Breast epithelium (tissue), 4 donors: ENCODE measurements at regions not wholly inside any gene's neighbourhood (a gene's known extent, or its start where the extent isn't known, plus 50 kb on each side); places are given as distances from the start of the nearest gene placed in this dataset.

ENCODE experiments used
- DNase-seq, 2 donors: peaks; one replicate each; pipeline ENCODE4 v3.0.0-alpha.2; 2019; ENCODE audit warnings: low spot score in 2 of 2
- H3K27ac ChIP-seq, 2 donors: fragments of 200-600 bp; sonication (generic) in 1 of 2; one replicate each; pipeline ENCODE4 v1.5.1; 2016 to 2019; ENCODE audit warnings: mild to moderate bottlenecking in 1 of 2
- H3K27me3 ChIP-seq, 2 donors: fragments of 200-600 bp; sonication (generic) in 1 of 2; one replicate each; pipeline versions ENCODE4 v1.5.1 to v1.6.0; 2017 to 2019; ENCODE audit warnings: control low read depth in 1 of 2, mild to moderate bottlenecking in 1 of 2
- H3K36me3 ChIP-seq: fragments of 200-600 bp; one replicate; pipeline ENCODE4 v1.5.1; 2019
- H3K4me1 ChIP-seq, 2 donors: fragments of 200-600 bp; sonication (generic); one replicate each; pipeline ENCODE4 v1.5.1; 2016 to 2019; ENCODE audit warnings: control low read depth in 1 of 2
- H3K4me3 ChIP-seq, 3 donors: fragments of 200-600 bp; sonication (generic); 1 replicate in 2 of 3; 2 replicates in 1 of 3; pipeline ENCODE4 v1.5.1; 2016 to 2019; ENCODE audit warnings: mild to moderate bottlenecking in 3 of 3, moderate library complexity in 2 of 3
- H3K9me3 ChIP-seq, 2 donors: fragments of 200-600 bp; sonication (generic) in 1 of 2; one replicate each; pipeline ENCODE4 v1.5.1; 2016 to 2019; ENCODE audit warnings: control low read depth in 1 of 2
- POLR2A ChIP-seq: fragments of 450-650 bp; IDR thresholded peaks from one replicate; pipeline ENCODE4 v1.6.1; 2016; ENCODE audit warnings: antibody characterized with exemption, mild to moderate bottlenecking, moderate library complexity
- POLR2AphosphoS5 ChIP-seq, 3 donors: sonication (generic); formaldehyde crosslinking; IDR thresholded peaks; one replicate each; pipeline ENCODE4 v1.6.1; 2017; ENCODE audit warnings: antibody characterized with exemption in 3 of 3
- intact Hi-C: fragments of 100-400 bp; cut with DNase I; formaldehyde crosslinking; loops from one replicate; pipeline ENCODE4 v1.15.1; 2023; ENCODE audit warnings: low total_unique reads
- TF ChIP-seq, protein P1 (sequence below), 3 donors: fragments of 450-650 bp; IDR thresholded peaks; one replicate each; pipeline ENCODE4 v1.5.1; 2016 to 2017; ENCODE audit warnings: antibody characterized with exemption in 3 of 3, mild to moderate bottlenecking in 3 of 3, moderate library complexity in 3 of 3

DNA sequence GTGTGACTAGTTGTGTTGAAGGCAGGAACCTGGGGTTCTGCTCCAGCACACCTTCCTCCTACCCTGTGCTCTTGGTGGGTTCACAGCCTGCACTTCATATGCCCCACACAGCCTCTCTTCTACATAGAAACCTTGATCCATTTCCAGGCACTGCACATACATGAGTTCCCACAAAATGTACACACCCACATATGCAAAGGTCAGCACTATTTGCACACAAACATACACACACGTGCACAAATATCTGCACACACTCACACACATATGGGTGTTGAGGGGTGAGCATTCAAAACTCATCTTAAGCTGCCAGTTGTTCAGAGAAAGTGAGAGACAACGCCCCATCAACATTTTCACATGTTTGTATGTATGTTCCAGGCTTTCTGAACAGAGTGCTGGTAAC is 201.0 kb downstream of the BARX2 start:
- no peaks in the 10 kb centered on the region for H3K27me3 ChIP-seq
- H3K4me1 ChIP-seq, result no peaks in the 10 kb centered on the region
- H3K27ac ChIP-seq, result no peak overlapping the region
- no peak overlapping the region for H3K4me3 ChIP-seq
- intact Hi-C loops, result loop anchor here (10.0 kb wide), 1 partner anchor 1708 kb away; no protein-coding TSS in a partner anchor
- no peaks in the 10 kb centered on the region for H3K36me3 ChIP-seq
- no peak for DNase-seq
- H3K9me3 ChIP-seq, result peaks cover 0 to 18% of the 10 kb centered on the region in 2 donors
- TF ChIP-seq POLR2AphosphoS5 (IDR thresholded peaks at IDR 0.05) (no peak), POLR2A (no peak)
- TF ChIP-seq, protein P1, sequence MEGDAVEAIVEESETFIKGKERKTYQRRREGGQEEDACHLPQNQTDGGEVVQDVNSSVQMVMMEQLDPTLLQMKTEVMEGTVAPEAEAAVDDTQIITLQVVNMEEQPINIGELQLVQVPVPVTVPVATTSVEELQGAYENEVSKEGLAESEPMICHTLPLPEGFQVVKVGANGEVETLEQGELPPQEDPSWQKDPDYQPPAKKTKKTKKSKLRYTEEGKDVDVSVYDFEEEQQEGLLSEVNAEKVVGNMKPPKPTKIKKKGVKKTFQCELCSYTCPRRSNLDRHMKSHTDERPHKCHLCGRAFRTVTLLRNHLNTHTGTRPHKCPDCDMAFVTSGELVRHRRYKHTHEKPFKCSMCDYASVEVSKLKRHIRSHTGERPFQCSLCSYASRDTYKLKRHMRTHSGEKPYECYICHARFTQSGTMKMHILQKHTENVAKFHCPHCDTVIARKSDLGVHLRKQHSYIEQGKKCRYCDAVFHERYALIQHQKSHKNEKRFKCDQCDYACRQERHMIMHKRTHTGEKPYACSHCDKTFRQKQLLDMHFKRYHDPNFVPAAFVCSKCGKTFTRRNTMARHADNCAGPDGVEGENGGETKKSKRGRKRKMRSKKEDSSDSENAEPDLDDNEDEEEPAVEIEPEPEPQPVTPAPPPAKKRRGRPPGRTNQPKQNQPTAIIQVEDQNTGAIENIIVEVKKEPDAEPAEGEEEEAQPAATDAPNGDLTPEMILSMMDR (IDR thresholded peaks at IDR 0.05), result no peak

DNA sequence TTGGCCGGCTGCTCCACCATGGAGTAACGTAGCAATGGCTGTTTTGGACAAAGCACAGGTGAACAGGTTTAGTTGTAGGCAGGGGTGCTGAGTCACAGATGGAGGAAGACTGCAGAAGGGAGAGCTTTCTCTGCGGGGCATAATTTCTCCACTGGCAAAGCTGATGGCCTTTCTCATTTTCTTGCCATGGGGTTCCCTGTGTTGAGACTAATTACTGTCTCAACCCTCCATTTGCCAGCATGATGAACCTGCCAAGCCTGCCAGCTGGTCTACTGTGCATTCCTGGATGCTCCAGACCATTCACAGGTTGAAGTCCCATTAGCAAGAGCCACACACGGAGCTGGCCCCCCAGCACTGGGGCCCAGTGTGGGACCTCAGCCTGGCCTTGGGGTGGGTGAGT is 202.4 kb downstream of the BARX2 start:
- H3K36me3 ChIP-seq, result no peaks in the 10 kb centered on the region
- H3K4me1 ChIP-seq, result no peaks in the 10 kb centered on the region
- TF ChIP-seq, protein P1 (IDR thresholded peaks at IDR 0.05), result no peak
- TF ChIP-seq POLR2AphosphoS5 (IDR thresholded peaks at IDR 0.05) (no peak), POLR2A (no peak)
- H3K9me3 ChIP-seq, result peaks cover 0 to 16% of the 10 kb centered on the region in 2 donors
- no peaks in the 10 kb centered on the region for H3K27me3 ChIP-seq
- no peak for DNase-seq
- H3K4me3 ChIP-seq, result no peak overlapping the region
- H3K27ac ChIP-seq, result no peak overlapping the region
- intact Hi-C loops, result loop anchor here (10.0 kb wide), 1 partner anchor 1707 kb away; no protein-coding TSS in a partner anchor

DNA sequence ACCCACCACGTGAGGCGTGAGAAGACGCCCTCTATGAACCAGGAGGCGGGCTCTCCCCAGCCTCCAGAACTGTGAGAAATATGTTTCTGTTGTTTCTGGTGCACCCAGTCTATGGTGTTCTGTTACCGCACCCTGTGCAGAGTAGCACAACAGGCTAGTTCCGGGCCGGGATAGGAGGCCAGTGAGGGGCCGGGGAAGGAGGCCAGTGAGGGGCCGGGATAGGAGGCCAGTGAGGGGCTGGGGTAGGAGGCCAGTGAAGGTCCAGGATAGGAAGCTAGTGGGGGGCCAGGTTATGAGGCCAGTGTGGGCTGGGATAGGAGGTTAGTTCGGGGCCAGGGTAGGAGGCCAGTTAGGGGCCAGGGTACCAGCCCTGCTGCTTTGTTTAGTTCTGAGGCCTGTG is 204.6 kb downstream of the BARX2 start:
- Histone ChIP-seq H3K27me3 (no peaks in the 10 kb centered on the region), H3K4me1 (no peaks in the 10 kb centered on the region), H3K36me3 (no peaks in the 10 kb centered on the region), H3K4me3 (no peak overlapping the region), H3K27ac (no peak overlapping the region), H3K9me3 (no peaks in the 10 kb centered on the region)
- TF ChIP-seq POLR2A (no peak), POLR2AphosphoS5 (IDR thresholded peaks at IDR 0.05) (no peak)
- TF ChIP-seq, protein P1 (IDR thresholded peaks at IDR 0.05), result no peak
- intact Hi-C loops, result no loop called here
- DNase-seq, result no peak

DNA sequence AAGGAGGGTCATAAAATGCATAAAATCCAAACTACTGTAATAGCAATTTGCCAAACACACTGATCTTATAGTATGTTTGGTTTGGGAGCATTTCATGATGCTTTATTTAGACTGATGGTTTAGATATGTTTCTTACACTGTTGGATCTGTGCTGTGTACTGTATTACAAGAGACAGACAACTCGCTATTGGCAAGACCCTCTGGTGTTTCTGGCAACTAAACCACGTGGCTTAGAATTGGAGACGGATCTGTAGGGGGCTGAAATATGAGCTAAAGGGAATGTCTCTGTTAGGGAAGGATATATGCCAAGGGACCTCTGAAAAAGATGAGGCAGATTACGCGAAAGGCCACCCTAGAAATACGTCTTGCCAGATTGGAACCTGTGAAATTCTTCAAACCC is 208.7 kb downstream of the BARX2 start:
- Histone ChIP-seq H3K4me3 (no peak overlapping the region), H3K27me3 (no peaks in the 10 kb centered on the region), H3K27ac (no peak overlapping the region), H3K4me1 (no peaks in the 10 kb centered on the region), H3K36me3 (no peaks in the 10 kb centered on the region), H3K9me3 (no peaks in the 10 kb centered on the region)
- TF ChIP-seq, protein P1 (IDR thresholded peaks at IDR 0.05), result no peak
- TF ChIP-seq POLR2AphosphoS5 (IDR thresholded peaks at IDR 0.05), result no peak
- TF ChIP-seq POLR2A, result no peak
- intact Hi-C loops, result no loop called here
- no peak for DNase-seq

DNA sequence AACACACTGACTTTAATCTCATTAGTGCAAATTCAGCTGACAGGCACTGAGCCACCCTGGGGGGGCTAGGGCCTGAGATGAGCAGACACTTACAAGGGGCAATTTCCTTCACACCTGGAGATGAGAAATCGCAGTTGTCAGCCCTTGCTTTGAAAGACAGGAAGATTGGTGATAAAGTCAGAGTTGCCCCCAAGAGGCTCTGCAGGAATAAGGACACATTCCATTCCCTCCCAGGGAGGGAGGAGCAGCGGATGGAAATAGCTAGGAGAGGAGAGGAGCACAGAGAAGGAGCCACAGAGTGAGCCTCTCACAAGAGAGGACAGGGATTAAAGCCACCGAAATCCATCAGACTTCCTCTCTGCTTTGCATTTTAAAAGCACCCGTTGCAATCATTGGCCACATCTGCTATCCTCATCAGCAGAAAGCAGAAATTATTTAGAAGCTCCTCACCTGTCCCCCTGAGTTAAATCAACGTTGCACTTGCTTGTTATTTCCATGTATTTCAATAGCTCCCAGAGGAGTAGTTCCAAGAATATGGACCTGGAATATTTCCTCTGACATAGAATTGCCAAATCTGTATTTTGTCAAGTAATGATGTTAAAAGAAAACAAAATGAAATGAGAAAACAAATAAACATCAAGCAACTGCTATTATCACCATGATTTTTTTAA is 213.7 kb downstream of the BARX2 start:
- no peak overlapping the region for H3K27ac ChIP-seq
- no peak for TF ChIP-seq POLR2A
- TF ChIP-seq, protein P1 (IDR thresholded peaks at IDR 0.05), result no peak
- TF ChIP-seq POLR2AphosphoS5 (IDR thresholded peaks at IDR 0.05), result no peak
- H3K9me3 ChIP-seq, result no peaks in the 10 kb centered on the region
- no peaks in the 10 kb centered on the region for H3K36me3 ChIP-seq
- H3K4me3 ChIP-seq, result no peak overlapping the region
- no peak for DNase-seq
- H3K4me1 ChIP-seq, result no peaks in the 10 kb centered on the region
- H3K27me3 ChIP-seq, result no peaks in the 10 kb centered on the region
- intact Hi-C loops, result no loop called here
